TTC549 (cell line): ENCODE measurements at regions not wholly inside any gene's neighbourhood (a gene's known extent, or its start where the extent isn't known, plus 50 kb on each side); places are given as distances from the start of the nearest gene placed in this dataset.
"Not testable (repeated sequence)": the region's sequence is repeated elsewhere in the genome, so short reads cannot be mapped to it uniquely, and the experiment has no call there.

Experiments
- FAIRE-seq: peaks from 2 replicates; lab custom pipeline; 2012; peaks lifted over from hg19 to GRCh38; lab: Jason Lieb, UNC

- no peak for FAIRE-seq
Measured at GRCh38 chr2:234722176-234722575, 225.3 kb upstream of the ARL4C start.

- FAIRE-seq, result no peak
Measured at GRCh38 chr2:234719116-234719716, 222.3 kb upstream of the ARL4C start.

- no peak for FAIRE-seq
Measured at GRCh38 chr2:234716271-234716670, 219.4 kb upstream of the ARL4C start.

- no peak for FAIRE-seq
Measured at GRCh38 chr2:234715671-234716250, 218.9 kb upstream of the ARL4C start.

- no peak for FAIRE-seq
Measured at GRCh38 chr2:234714711-234715110, 217.8 kb upstream of the ARL4C start.

- no peak for FAIRE-seq
Measured at GRCh38 chr2:234712421-234712935, 215.6 kb upstream of the ARL4C start.

GRCh38 chr2:234711308-234711707 is 214.4 kb upstream of the ARL4C start:
- FAIRE-seq, result no peak

- no peak for FAIRE-seq
Measured at GRCh38 chr2:234710587-234710986, 213.7 kb upstream of the ARL4C start.

- FAIRE-seq, result no peak
Measured at GRCh38 chr2:234710066-234710465, 213.2 kb upstream of the ARL4C start.

GRCh38 chr2:234708717-234709116 is 211.8 kb upstream of the ARL4C start:
- no peak for FAIRE-seq

GRCh38 chr2:234708091-234708683 is 211.3 kb upstream of the ARL4C start:
- FAIRE-seq, result no peak

- no peak for FAIRE-seq
Measured at GRCh38 chr2:234706086-234706485, 209.2 kb upstream of the ARL4C start.

- no peak for FAIRE-seq
Measured at GRCh38 chr2:234705108-234705507, 208.2 kb upstream of the ARL4C start.

- FAIRE-seq, result no peak
Measured at GRCh38 chr2:234703258-234703657, 206.4 kb upstream of the ARL4C start.

GRCh38 chr2:234702731-234703225 is 205.9 kb upstream of the ARL4C start:
- FAIRE-seq, result no peak

- no peak for FAIRE-seq
Measured at GRCh38 chr2:234701841-234702240, 205.0 kb upstream of the ARL4C start.

- no peak for FAIRE-seq
Measured at GRCh38 chr2:234701421-234701820, 204.5 kb upstream of the ARL4C start.

GRCh38 chr2:234699456-234699855 is 202.6 kb upstream of the ARL4C start:
- FAIRE-seq, result no peak

- not testable (repeated sequence) for FAIRE-seq
Measured at GRCh38 chr2:234697300-234697876, 200.5 kb upstream of the ARL4C start.

GRCh38 chr2:234695981-234696380 is 199.1 kb upstream of the ARL4C start:
- no peak for FAIRE-seq

GRCh38 chr2:234694244-234695013 is 197.5 kb upstream of the ARL4C start:
- no peak for FAIRE-seq

GRCh38 chr2:234693681-234694190 is 196.9 kb upstream of the ARL4C start:
- FAIRE-seq, result not testable (repeated sequence)
